ENCODE measurements at regions not wholly inside any gene's neighbourhood (a gene's known extent, or its start where the extent isn't known, plus 50 kb on each side); places are given as distances from the start of the nearest gene placed in this dataset.

GRCh38 chr10:55311848-55312635, 511.0 kb upstream of the PCDH15 start:
- TF ChIP-seq SNAI2 (CRISPR knock-in tag; IDR thresholded peaks at IDR 0.05), result no peak
- no peak for TF ChIP-seq BACH2 (CRISPR knock-in tag; IDR thresholded peaks at IDR 0.05; ENCODE audit: borderline replicate concordance)
- TF ChIP-seq CSDC2 (CRISPR knock-in tag; IDR thresholded peaks at IDR 0.05), result no peak
- no peak for TF ChIP-seq ESRRG (CRISPR knock-in tag; IDR thresholded peaks at IDR 0.05)
- no peak for TF ChIP-seq ZFP3 (CRISPR knock-in tag; IDR thresholded peaks at IDR 0.05)
- no peak for TF ChIP-seq GLIS3 (CRISPR knock-in tag; IDR thresholded peaks at IDR 0.05)
- no peak for TF ChIP-seq ZFP30 (CRISPR knock-in tag; IDR thresholded peaks at IDR 0.05)
- TF ChIP-seq POU6F1 (CRISPR knock-in tag; IDR thresholded peaks at IDR 0.05; ENCODE audit: borderline replicate concordance, low read depth), result no peak
- TF ChIP-seq PATZ1 (CRISPR knock-in tag; IDR thresholded peaks at IDR 0.05; ENCODE audit: borderline replicate concordance), result no peak
- TF ChIP-seq TCF4 (CRISPR knock-in tag; IDR thresholded peaks at IDR 0.05; ENCODE audit: borderline replicate concordance), result no peak
- no peak for TF ChIP-seq CREB5 (CRISPR knock-in tag; IDR thresholded peaks at IDR 0.05; ENCODE audit: low read depth)
- TF ChIP-seq RARB (CRISPR knock-in tag; IDR thresholded peaks at IDR 0.05), result no peak
- no peak for TF ChIP-seq OSR1 (CRISPR knock-in tag; IDR thresholded peaks at IDR 0.05)
- TF ChIP-seq ARNTL (CRISPR knock-in tag; IDR thresholded peaks at IDR 0.05; ENCODE audit: borderline replicate concordance, low read depth), result no peak
